HEK293T (cell line): ENCODE measurements at regions not wholly inside any gene's neighbourhood (a gene's known extent, or its start where the extent isn't known, plus 50 kb on each side); places are given as distances from the start of the nearest gene placed in this dataset.

Experiments used
- ARNT ChIP-seq: fragments of 450-650 bp; IDR thresholded peaks from 2 replicates; pipeline ENCODE4 v1.6.1; 2017; ENCODE audit warnings: mild to moderate bottlenecking
- BHLHE40 ChIP-seq: fragments of 450-650 bp; IDR thresholded peaks from 2 replicates; pipeline ENCODE4 v1.6.1; 2016; ENCODE audit warnings: mild to moderate bottlenecking, moderate library complexity, borderline replicate concordance
- ELF4 ChIP-seq: fragments of 450-650 bp; IDR thresholded peaks from 2 replicates; pipeline ENCODE4 v1.6.1; 2017; ENCODE audit warnings: antibody characterized with exemption
- FOXA1 ChIP-seq: fragments of 450-650 bp; IDR thresholded peaks from 2 replicates; pipeline ENCODE4 v1.6.1; 2016; ENCODE audit warnings: mild to moderate bottlenecking
- FOXK2 ChIP-seq: fragments of 450-650 bp; IDR thresholded peaks from 2 replicates; pipeline ENCODE4 v1.6.1; 2016; ENCODE audit warnings: mild to moderate bottlenecking
- FOXM1 ChIP-seq: fragments of 450-650 bp; IDR thresholded peaks from 2 replicates; pipeline ENCODE4 v1.6.1; 2017; ENCODE audit warnings: mild to moderate bottlenecking, borderline replicate concordance
- NFRKB ChIP-seq: fragments of 450-650 bp; IDR thresholded peaks from 2 replicates; pipeline ENCODE4 v1.6.1; 2016; ENCODE audit warnings: mild to moderate bottlenecking, moderate library complexity
- SP1 ChIP-seq: fragments of 450-650 bp; IDR thresholded peaks from 2 replicates; pipeline ENCODE4 v1.6.1; 2017
- SUZ12 ChIP-seq: fragments of 450-650 bp; IDR thresholded peaks from 2 replicates; pipeline ENCODE4 v1.6.1; 2016; ENCODE audit warnings: mild to moderate bottlenecking
- TARDBP ChIP-seq: fragments of 450-650 bp; IDR thresholded peaks from 2 replicates; pipeline ENCODE4 v1.6.1; 2016

GRCh38 chr4:136001791-136002190 lies 1530.5 kb downstream of the PCDH18 start:
- no peak for TF ChIP-seq SP1
- no peak for TF ChIP-seq SUZ12
- no peak for TF ChIP-seq FOXK2
- no peak for TF ChIP-seq FOXM1
- no peak for TF ChIP-seq FOXA1
- TF ChIP-seq BHLHE40: no peak
- TF ChIP-seq NFRKB: no peak
- no peak for TF ChIP-seq ARNT
- no peak for TF ChIP-seq TARDBP
- TF ChIP-seq ELF4: no peak
